ENCODE measurements at regions not wholly inside any gene's neighbourhood (a gene's known extent, or its start where the extent isn't known, plus 50 kb on each side); places are given as distances from the start of the nearest gene placed in this dataset.

DNA sequence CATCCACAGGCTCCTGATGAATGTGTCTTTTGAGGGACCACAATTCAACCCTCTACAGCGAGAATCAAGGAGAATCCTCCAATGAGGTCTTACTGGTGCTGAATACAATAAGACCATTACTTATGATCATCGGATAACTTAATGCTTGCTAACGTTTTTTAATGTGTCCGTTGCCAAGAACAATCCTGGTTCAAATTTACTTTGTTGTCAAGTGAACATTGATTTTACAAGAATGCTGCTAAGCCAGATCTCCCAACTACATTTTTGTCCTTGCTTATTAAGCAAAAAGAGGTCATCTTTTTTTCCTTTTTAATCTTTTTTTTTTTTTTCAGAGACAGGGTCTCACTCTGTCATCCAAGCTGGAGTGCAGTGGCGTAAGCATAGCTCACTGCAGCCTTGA is 93.7 kb downstream of the THNSL2 start:
- H3K27me3 ChIP-seq: no peaks in the 10 kb centered on the region
- no peak overlapping the region for H3K4me3 ChIP-seq
- H3K9me3 ChIP-seq: peaks cover 0 to under 1% of the 10 kb centered on the region in 2 donors
- H3K4me1 ChIP-seq: no peaks in the 10 kb centered on the region
- no peak for DNase-seq (ENCODE audit: low spot score in 2 of 2)
- no peak overlapping the region for H3K27ac ChIP-seq
- TF ChIP-seq POLR2AphosphoS5 (IDR thresholded peaks at IDR 0.05) (no peak), POLR2A (IDR thresholded peaks at IDR 0.05) (no peak)
- TF ChIP-seq, protein P1, sequence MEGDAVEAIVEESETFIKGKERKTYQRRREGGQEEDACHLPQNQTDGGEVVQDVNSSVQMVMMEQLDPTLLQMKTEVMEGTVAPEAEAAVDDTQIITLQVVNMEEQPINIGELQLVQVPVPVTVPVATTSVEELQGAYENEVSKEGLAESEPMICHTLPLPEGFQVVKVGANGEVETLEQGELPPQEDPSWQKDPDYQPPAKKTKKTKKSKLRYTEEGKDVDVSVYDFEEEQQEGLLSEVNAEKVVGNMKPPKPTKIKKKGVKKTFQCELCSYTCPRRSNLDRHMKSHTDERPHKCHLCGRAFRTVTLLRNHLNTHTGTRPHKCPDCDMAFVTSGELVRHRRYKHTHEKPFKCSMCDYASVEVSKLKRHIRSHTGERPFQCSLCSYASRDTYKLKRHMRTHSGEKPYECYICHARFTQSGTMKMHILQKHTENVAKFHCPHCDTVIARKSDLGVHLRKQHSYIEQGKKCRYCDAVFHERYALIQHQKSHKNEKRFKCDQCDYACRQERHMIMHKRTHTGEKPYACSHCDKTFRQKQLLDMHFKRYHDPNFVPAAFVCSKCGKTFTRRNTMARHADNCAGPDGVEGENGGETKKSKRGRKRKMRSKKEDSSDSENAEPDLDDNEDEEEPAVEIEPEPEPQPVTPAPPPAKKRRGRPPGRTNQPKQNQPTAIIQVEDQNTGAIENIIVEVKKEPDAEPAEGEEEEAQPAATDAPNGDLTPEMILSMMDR (IDR thresholded peaks at IDR 0.05): no peak
- no peaks in the 10 kb centered on the region for H3K36me3 ChIP-seq
- intact Hi-C loops (cut with DNase I; ENCODE audit: low total_unique reads): no loop called here

DNA sequence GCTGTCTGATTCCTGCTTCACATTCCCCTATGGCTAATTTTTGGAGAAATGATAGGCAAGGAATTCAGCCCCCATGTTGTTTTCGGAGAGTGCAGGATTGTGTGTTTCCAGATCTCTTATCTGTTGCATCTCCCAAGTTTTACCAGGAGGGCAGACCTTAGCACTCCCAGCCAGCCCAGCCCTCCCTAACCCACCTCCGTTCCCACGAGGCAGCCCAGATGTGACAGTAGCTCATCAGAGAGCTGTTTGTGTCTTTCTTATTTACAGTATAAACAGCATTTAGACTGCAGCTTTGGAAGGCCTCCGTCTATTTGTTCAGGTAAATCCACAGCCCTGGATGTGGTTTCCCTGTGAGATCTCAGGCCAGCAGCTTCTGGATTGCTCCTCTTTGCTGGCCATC is 91.6 kb downstream of the THNSL2 start:
- DNase-seq (ENCODE audit: low spot score in 2 of 2): no peak
- Histone ChIP-seq H3K27me3 (no peaks in the 10 kb centered on the region), H3K4me1 (no peaks in the 10 kb centered on the region), H3K36me3 (no peaks in the 10 kb centered on the region), H3K4me3 (no peak overlapping the region), H3K9me3 (no peaks in the 10 kb centered on the region), H3K27ac (no peak overlapping the region)
- intact Hi-C loops (cut with DNase I; ENCODE audit: low total_unique reads): no loop called here
- TF ChIP-seq, protein P1 (IDR thresholded peaks at IDR 0.05): no peak
- TF ChIP-seq POLR2A (IDR thresholded peaks at IDR 0.05): no peak
- no peak for TF ChIP-seq POLR2AphosphoS5 (IDR thresholded peaks at IDR 0.05)

- intact Hi-C loops (cut with DNase I; ENCODE audit: low total_unique reads): no loop called here
- H3K36me3 ChIP-seq: no peaks in the 10 kb centered on the region
- TF ChIP-seq POLR2AphosphoS5 (IDR thresholded peaks at IDR 0.05) (no peak), POLR2A (IDR thresholded peaks at IDR 0.05) (no peak)
- TF ChIP-seq, protein P1 (IDR thresholded peaks at IDR 0.05): no peak
- H3K9me3 ChIP-seq: no peaks in the 10 kb centered on the region
- H3K27ac ChIP-seq: no peak overlapping the region
- no peaks in the 10 kb centered on the region for H3K4me1 ChIP-seq
- peak in 1 of 2 donors; percentile 35 for DNase-seq (ENCODE audit: low spot score in 2 of 2)
- no peaks in the 10 kb centered on the region for H3K27me3 ChIP-seq
- no peak overlapping the region for H3K4me3 ChIP-seq
These were observed 88.1 kb downstream of the THNSL2 start for GRCh38 chr2:88258208-88258607.

- H3K36me3 ChIP-seq: no peaks in the 10 kb centered on the region
- intact Hi-C loops (cut with DNase I; ENCODE audit: low total_unique reads): no loop called here
- TF ChIP-seq, protein P1 (IDR thresholded peaks at IDR 0.05): no peak
- no peak for TF ChIP-seq POLR2AphosphoS5 (IDR thresholded peaks at IDR 0.05)
- TF ChIP-seq POLR2A (IDR thresholded peaks at IDR 0.05): no peak
- no peak for DNase-seq (ENCODE audit: low spot score in 2 of 2)
- no peaks in the 10 kb centered on the region for H3K4me1 ChIP-seq
- H3K9me3 ChIP-seq: peaks cover 0 to 2% of the 10 kb centered on the region in 2 donors
- H3K27ac ChIP-seq: no peak overlapping the region
- H3K4me3 ChIP-seq: no peak overlapping the region
- no peaks in the 10 kb centered on the region for H3K27me3 ChIP-seq
These were observed 84.4 kb downstream of the THNSL2 start for GRCh38 chr2:88254437-88255091.

- no peaks in the 10 kb centered on the region for H3K4me1 ChIP-seq
- intact Hi-C loops (cut with DNase I; ENCODE audit: low total_unique reads): no loop called here
- no peak for TF ChIP-seq POLR2AphosphoS5 (IDR thresholded peaks at IDR 0.05)
- TF ChIP-seq, protein P1 (IDR thresholded peaks at IDR 0.05): no peak
- TF ChIP-seq POLR2A (IDR thresholded peaks at IDR 0.05): no peak
- no peak overlapping the region for H3K27ac ChIP-seq
- H3K27me3 ChIP-seq: no peaks in the 10 kb centered on the region
- no peak overlapping the region for H3K4me3 ChIP-seq
- H3K36me3 ChIP-seq: no peaks in the 10 kb centered on the region
- no peak for DNase-seq (ENCODE audit: low spot score in 2 of 2)
- H3K9me3 ChIP-seq: peaks cover 0 to 2% of the 10 kb centered on the region in 2 donors
These were observed 83.9 kb downstream of the THNSL2 start for GRCh38 chr2:88253997-88254396.

Measured in breast epithelium (tissue), 4 donors.